ES-I3 (cell line): ENCODE measurements at regions not wholly inside any gene's neighbourhood (a gene's known extent, or its start where the extent isn't known, plus 50 kb on each side); places are given as distances from the start of the nearest gene placed in this dataset.

Experiments used
- H3K36me3 ChIP-seq: 2 replicates; pipeline ENCODE4 v1.6.1; 2013; ENCODE audit warnings: mild to moderate bottlenecking, low read length, control low read depth, moderate library complexity; ENCODE audit not compliant: insufficient read depth
- H3K4me1 ChIP-seq: 2 replicates; pipeline ENCODE4 v1.6.1; 2013; ENCODE audit warnings: mild to moderate bottlenecking, control low read depth, low read length; ENCODE audit not compliant: insufficient read depth
- H3K9ac ChIP-seq: 2 replicates; pipeline ENCODE4 v1.6.1; 2013; ENCODE audit warnings: low read depth, mild to moderate bottlenecking, low read length, moderate library complexity
- H3K9me3 ChIP-seq: 2 replicates; pipeline ENCODE4 v1.6.1; 2013; ENCODE audit warnings: mild to moderate bottlenecking, low read length, moderate library complexity; ENCODE audit not compliant: control insufficient read depth, insufficient read depth

DNA sequence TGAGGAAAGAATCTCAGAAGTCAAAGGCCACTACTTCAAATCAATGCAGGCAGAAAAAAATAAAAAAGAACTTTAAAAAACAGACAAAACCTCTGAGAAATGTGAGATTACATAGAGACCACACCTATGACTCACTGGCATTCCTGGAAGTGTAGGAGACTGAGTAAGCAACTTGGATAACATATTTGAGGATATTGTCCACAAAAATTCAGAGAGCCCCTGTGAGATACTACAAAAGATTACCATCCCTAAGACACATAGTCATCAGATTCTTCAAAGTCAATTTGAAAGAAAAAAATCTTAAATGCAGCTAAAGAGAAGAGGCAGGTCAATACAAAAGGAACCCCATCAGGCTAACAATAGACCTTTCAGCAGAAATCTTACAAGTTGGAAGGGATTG is 887.3 kb downstream of the NTRK3 start:
- H3K9ac ChIP-seq = no peak overlapping the region

DNA sequence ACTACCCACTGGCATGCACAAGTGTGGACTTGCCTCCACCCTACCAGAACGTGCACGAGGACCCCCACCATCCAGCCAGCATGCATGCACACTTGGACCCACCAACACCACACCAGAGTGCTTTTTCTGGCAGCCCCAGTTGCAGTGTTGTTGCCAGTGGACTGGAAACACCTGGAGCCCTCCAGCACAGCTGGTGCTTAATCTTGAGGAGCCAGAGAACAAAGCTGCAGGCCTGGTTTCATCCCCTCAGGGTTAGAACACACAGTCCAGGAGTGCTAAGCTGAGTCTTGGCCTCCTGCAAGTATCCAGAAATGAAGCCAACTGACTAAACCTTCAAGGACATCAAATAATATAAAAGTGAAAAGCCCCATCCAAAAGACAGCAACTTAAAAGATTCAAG is 888.0 kb downstream of the NTRK3 start:
- Histone ChIP-seq H3K9me3 (no peaks in the 10 kb centered on the region; the same call in 1 of the 2 replicates), H3K9ac (no peak overlapping the region), H3K36me3 (no peaks in the 10 kb centered on the region), H3K4me1 (peaks cover 5% of the 10 kb centered on the region; the same call in 1 of the 2 replicates)

More for the DNA sequence above, 887.3 kb downstream of the NTRK3 start:
- no peaks in the 10 kb centered on the region for H3K36me3 ChIP-seq
- H3K4me1 ChIP-seq = peaks cover 5% of the 10 kb centered on the region; the same call in 1 of the 2 replicates
- H3K9me3 ChIP-seq = no peaks in the 10 kb centered on the region; the same call in 1 of the 2 replicates

DNA sequence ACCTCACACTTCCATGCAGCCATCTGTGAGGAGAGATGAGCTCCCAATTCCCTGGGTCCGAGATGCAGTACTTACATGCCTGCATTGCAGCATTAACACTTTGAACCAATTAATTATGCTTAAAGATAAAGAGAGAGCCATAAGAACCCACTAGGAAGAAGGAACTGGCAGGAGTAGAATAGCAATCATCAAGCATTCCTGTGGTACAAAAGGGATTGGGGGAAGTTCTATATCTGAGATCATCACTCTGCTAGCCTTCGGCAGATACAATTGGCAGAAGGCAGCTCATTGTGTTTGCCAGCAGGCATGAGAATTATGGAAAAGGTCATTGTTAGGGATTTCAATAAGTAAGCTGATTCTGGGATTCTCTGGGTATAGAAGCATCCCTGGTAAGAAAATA is 891.4 kb downstream of the NTRK3 start:
- H3K36me3 ChIP-seq = no peaks in the 10 kb centered on the region
- H3K9me3 ChIP-seq = no peaks in the 10 kb centered on the region; the same call in 1 of the 2 replicates
- H3K4me1 ChIP-seq = peaks cover 5% of the 10 kb centered on the region; the same call in 1 of the 2 replicates
- H3K9ac ChIP-seq = no peak overlapping the region

DNA sequence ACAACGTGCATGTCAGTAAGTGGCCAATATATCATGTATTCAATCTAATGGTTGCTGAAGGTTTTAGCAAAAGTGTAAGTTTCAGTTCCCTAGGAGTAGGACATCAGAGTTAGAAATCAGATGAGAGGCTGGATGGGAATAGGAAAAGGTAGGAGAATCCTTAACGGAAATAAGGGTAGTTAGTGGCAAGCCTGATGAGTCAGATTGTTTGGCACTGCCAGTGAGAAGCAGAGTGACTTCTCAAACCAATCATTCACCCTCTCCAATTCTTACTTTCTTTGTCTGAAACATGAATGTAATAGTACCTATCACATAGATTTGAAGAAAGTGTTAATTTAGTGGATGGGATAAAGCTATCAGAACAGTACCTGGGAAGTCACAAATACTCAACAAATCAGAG is 894.0 kb downstream of the NTRK3 start:
- no peak overlapping the region for H3K9ac ChIP-seq
- no peaks in the 10 kb centered on the region; the same call in 1 of the 2 replicates for H3K9me3 ChIP-seq
- peaks cover 2% of the 10 kb centered on the region; the same call in 1 of the 2 replicates for H3K36me3 ChIP-seq
- peaks cover 5% of the 10 kb centered on the region; the same call in 1 of the 2 replicates for H3K4me1 ChIP-seq

DNA sequence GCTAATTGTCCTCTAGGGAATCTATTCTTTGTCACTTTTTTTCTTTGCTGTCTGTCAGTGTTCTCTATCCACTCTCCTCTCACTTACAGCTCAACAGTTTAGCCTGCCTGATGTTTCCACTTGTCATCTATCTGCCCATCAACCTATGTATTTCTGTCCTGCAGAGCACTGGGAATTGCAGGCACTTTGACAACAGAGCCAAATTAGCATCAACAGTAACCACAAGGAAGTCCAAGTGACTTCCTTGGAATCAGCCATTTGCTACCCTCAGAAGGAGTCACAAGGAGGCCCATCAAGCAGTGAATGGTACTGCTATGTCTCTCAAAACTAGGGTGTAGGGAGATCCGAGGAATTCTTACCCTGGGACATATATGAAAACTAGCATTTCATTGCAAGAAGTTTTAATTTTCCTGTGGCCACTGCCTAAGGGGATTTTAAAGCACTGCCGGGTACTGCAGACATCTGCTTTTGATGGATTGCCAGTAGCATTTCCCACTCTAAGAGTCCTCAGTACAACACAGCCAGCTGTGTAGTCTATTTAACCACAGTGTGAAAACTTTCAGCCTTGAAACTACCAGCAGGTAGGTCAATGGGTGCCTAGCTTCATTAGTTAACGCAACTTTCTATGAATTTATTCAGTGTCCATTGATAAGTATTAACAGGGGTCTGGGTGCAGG is 898.8 kb downstream of the NTRK3 start:
- peaks cover 2% of the 10 kb centered on the region; the same call in 1 of the 2 replicates for H3K36me3 ChIP-seq

DNA sequence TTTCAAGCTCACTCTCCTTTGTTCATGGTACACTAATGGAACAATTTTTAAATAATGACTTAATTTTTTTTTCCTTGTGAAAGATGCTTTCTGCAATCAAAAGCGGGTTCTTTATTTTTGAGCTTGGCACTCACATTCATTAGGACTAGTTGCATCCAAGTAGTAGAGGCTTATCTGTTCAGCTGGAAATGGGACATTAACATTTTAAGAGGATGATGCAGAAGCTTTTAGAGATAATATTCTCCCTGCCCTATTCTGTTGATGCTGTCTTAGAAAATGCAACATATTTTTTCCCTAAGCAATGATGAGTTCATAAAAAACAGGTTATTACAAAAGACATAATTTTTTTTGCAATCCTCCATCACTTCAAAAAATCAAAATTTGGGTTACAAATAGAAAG is 900.6 kb downstream of the NTRK3 start:
- Histone ChIP-seq H3K36me3 (peaks cover 2% of the 10 kb centered on the region; the same call in 1 of the 2 replicates), H3K9ac (no peak overlapping the region), H3K9me3 (no peaks in the 10 kb centered on the region), H3K4me1 (peaks cover 2% of the 10 kb centered on the region; the same call in 1 of the 2 replicates)

More for the DNA sequence above, 898.8 kb downstream of the NTRK3 start:
- Histone ChIP-seq H3K9me3 (no peaks in the 10 kb centered on the region), H3K4me1 (no peaks in the 10 kb centered on the region), H3K9ac (no peak overlapping the region)

DNA sequence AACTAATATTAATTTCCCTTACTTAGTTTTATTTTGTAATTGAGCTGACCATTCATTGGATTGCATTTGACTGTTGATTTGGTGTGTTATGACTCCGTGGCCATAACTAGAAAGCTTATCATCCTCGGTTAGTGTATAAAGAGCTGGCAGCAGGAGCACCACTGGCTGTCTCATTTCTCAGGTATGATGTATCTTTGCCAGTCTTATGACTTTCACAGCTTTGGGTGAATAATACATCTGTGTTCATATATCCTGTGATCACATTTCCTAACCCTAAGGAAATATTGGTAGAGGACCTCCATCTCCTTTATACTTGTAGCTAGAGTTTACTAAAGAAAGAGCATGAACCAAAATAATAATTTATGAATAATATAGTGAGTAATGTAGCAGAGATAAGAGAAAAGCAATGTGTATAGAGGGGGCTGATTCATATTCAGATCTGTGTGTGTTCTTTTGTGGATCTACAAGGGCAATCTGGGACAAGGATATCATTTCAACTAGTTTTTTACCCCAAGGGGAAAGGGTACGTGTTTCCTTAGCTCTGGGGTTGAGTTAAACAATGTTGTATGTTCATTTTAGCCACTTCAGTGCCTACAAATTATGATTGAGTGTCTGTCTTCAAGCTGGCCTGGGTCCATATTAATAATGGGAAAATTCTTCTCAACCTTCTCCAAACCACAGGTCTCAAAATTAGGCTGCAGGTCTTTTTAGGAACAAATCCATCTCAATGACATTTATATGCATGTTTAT is 901.7 kb downstream of the NTRK3 start:
- Histone ChIP-seq H3K9ac (no peak overlapping the region), H3K9me3 (no peaks in the 10 kb centered on the region), H3K36me3 (peaks cover 2% of the 10 kb centered on the region; the same call in 1 of the 2 replicates), H3K4me1 (peaks cover 2% of the 10 kb centered on the region; the same call in 1 of the 2 replicates)

DNA sequence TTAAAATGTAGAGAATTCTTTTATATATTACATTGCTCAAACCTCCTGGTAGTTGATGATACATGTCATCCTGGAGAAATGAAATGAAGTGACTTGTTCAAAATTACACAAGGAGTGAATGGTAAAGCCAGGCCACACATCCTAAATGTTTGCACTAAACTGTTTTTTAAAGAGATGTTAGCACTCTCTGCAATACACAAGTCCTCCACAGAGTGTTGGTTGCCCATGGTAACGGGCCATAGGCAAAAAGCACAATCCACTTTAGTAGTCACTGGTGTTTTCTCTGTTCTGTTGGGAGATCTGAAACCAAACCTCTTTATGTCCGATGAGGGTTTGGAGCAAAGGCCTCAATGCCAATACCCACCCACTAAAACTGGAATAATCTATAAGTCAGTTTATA is 907.4 kb downstream of the NTRK3 start:
- peaks cover 2% of the 10 kb centered on the region; the same call in 1 of the 2 replicates for H3K4me1 ChIP-seq
- H3K9ac ChIP-seq = no peak overlapping the region
- H3K36me3 ChIP-seq = no peaks in the 10 kb centered on the region
- H3K9me3 ChIP-seq = no peaks in the 10 kb centered on the region

DNA sequence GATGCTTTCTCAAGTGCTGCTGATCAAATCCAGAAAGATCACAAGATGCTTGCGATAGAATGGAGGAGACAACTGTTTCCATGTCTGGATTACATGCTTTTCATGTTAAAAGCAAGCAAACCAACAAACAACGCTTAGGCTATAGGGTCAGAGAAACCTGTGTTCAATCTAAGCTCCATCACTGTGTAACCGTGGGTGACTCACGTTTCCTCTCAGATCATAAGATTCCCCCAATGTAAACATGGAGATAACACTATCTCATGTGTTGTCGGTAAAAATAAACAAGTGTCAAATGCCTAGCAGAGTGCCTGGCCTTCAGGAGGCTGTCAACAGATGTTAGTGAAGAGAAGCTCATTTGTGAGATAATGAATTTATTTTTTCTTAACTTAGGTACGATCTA is 907.8 kb downstream of the NTRK3 start:
- no peak overlapping the region for H3K9ac ChIP-seq
- peaks cover 2% of the 10 kb centered on the region; the same call in 1 of the 2 replicates for H3K4me1 ChIP-seq
- no peaks in the 10 kb centered on the region for H3K36me3 ChIP-seq
- H3K9me3 ChIP-seq = no peaks in the 10 kb centered on the region

DNA sequence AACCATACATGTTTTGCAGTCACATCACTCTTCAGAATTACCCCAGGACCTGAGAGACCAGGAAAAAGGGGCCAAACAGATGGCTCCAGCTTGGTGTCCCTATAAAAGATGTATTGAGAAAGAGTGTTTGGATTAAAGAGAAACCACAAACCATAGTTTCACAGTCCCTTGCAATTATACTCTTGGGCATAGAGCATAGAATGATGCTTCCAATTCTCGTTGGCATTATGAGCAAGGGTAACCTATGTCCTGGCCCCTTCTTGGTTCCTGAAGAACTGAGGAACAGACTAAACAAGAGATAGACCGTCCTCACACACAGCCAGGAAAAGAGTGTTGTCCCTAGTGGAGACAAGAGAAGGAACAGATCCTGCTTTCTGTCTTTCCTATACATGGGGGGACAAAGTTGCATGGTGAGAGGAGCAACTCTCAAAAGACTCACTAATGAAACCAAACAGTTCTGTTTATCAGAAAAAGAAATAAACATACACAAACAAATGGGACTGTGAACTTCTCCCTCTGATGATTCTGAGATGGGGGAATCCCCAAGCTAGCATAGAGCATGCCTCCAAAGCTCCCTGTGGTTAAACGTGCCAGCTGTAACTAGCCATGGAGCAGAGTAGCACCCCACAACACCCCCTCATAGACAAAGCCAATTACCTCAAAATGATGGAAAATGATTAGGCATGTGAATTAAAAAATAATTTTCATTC is 908.6 kb downstream of the NTRK3 start:
- Histone ChIP-seq H3K9me3 (no peaks in the 10 kb centered on the region), H3K4me1 (peaks cover 2% of the 10 kb centered on the region; the same call in 1 of the 2 replicates), H3K9ac (no peak overlapping the region), H3K36me3 (no peaks in the 10 kb centered on the region)

DNA sequence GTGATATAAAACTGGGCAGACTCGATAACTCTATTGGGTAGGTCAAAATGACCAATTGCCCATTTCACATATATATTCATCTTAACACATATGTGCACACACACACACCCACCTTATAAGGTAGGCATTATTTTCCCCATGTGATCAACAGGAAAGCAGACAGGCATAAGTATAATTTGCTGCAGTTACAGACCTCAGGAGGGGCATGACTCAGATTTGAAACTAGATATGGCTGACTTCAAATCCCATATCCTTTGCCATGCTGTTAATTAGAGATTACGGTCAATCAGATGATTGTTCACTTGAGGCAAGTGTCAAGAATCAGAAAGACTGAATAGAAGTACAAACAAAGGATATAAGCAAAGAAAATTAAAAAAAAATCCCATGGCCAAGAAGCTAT is 910.6 kb downstream of the NTRK3 start:
- Histone ChIP-seq H3K9ac (no peak overlapping the region), H3K9me3 (no peaks in the 10 kb centered on the region), H3K4me1 (no peaks in the 10 kb centered on the region), H3K36me3 (no peaks in the 10 kb centered on the region)

DNA sequence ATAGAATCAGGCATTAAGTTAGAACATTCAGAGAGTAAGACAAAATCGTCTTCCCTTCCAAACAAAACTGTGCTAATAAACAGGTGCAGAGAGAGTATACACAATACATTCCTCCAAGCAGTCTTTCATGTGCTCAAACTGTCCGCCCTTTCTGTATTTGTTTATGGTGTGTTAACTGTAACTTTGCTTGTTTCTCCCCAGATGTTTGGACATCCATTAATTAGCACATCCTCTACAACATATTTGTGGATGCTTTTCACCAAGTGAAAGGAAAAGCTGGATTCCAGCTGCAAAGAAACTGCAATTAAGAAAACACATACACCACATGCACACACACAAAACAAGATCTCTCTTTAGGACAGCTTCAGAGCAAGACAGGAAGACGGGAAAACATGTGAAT is 912.6 kb downstream of the NTRK3 start:
- H3K9me3 ChIP-seq = no peaks in the 10 kb centered on the region
- no peaks in the 10 kb centered on the region for H3K36me3 ChIP-seq
- no peak overlapping the region for H3K9ac ChIP-seq
- no peaks in the 10 kb centered on the region for H3K4me1 ChIP-seq

DNA sequence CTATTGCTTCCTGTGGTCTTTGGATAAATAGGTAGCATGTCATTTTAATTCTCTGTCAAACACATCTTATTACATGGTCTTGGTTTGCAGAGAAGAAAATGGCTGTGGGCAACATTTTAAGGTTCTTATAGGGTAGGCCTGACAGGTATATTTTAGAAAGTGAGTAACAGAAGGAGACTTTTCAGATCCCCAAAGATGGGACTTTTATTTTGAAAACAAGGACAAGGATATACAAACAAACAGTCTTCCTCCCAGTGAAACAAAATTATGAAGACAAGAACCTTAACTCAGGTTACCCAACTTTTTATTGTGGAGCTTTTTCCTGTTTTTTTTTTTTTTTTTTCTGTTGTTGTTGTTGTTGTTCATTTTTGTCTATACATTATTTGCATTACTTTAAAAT is 916.2 kb downstream of the NTRK3 start:
- Histone ChIP-seq H3K9me3 (no peaks in the 10 kb centered on the region), H3K4me1 (no peaks in the 10 kb centered on the region), H3K36me3 (no peaks in the 10 kb centered on the region), H3K9ac (no peak overlapping the region)

DNA sequence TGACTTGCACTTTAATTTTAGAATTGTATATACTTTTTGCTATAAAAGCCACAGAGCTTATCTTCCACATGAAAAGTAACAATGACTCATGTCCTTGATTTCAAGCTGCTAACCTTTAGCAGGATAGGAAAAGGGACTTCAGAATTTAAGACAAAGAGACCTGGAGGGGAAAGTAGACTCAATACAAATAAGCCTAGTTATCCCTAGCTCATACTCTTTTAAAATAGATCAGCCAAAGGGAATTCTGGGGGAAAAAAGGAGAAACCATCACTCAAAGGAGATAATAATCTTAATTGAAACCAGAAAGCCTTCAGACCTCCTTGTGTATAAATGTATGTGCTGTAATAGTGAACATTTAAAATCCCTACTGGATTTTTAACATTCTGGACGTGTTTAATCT is 930.3 kb downstream of the NTRK3 start:
- Histone ChIP-seq H3K36me3 (no peaks in the 10 kb centered on the region), H3K9ac (no peak overlapping the region), H3K9me3 (no peaks in the 10 kb centered on the region), H3K4me1 (no peaks in the 10 kb centered on the region)
